Endodermal cell (in vitro differentiated cells): ENCODE measurements at regions not wholly inside any gene's neighbourhood (a gene's known extent, or its start where the extent isn't known, plus 50 kb on each side); places are given as distances from the start of the nearest gene placed in this dataset.

Source experiments
- DNase-seq: peaks from one replicate; pipeline ENCODE4 v3.0.0-alpha.2; 2017
- H3K27ac ChIP-seq: 2 replicates; pipeline ENCODE4 v1.5.1; 2013; ENCODE audit warnings: mild to moderate bottlenecking, low read depth, low read length, moderate library complexity
- H3K27me3 ChIP-seq: 2 replicates; pipeline ENCODE4 v1.6.1; 2013; ENCODE audit warnings: mild to moderate bottlenecking, low read length, moderate library complexity; ENCODE audit not compliant: insufficient read depth, control insufficient read depth, poor library complexity, severe bottlenecking
- H3K36me3 ChIP-seq: 2 replicates; pipeline ENCODE4 v1.7.0; 2013; ENCODE audit warnings: mild to moderate bottlenecking, low read length, moderate library complexity; ENCODE audit not compliant: control insufficient read depth, insufficient read depth
- H3K4me1 ChIP-seq: one replicate; pipeline ENCODE4 v1.7.0; 2013; ENCODE audit warnings: low read length; ENCODE audit not compliant: control insufficient read depth, insufficient read depth
- H3K4me3 ChIP-seq: 2 replicates; pipeline ENCODE4 v1.5.1; 2013; ENCODE audit warnings: mild to moderate bottlenecking, low read length, moderate library complexity
- H3K9ac ChIP-seq: 2 replicates; pipeline ENCODE4 v1.6.1; 2013; ENCODE audit warnings: mild to moderate bottlenecking, low read length, moderate library complexity; ENCODE audit not compliant: poor library complexity, severe bottlenecking; ENCODE audit errors: extremely low read depth
- H3K9me3 ChIP-seq: 2 replicates; pipeline ENCODE4 v1.6.1; 2013; ENCODE audit warnings: mild to moderate bottlenecking, low read length, moderate library complexity; ENCODE audit not compliant: control insufficient read depth
- H3K27ac Mint-ChIP-seq: 2 replicates; pipeline ENCODE4 v1.8.0; 2020; ENCODE audit warnings: mixed read lengths
- H3K27me3 Mint-ChIP-seq: 2 replicates; pipeline ENCODE4 v1.8.0; 2021; ENCODE audit warnings: mild to moderate bottlenecking, mixed read lengths; ENCODE audit not compliant: insufficient read depth
- H3K36me3 Mint-ChIP-seq: 2 replicates; pipeline ENCODE4 v1.8.0; 2020; ENCODE audit warnings: low read depth, mixed read lengths
- H3K4me1 Mint-ChIP-seq: 2 replicates; pipeline ENCODE4 v1.8.0; 2020; ENCODE audit warnings: mixed read lengths
- H3K4me3 Mint-ChIP-seq: 2 replicates; pipeline ENCODE4 v1.8.0; 2020; ENCODE audit warnings: mild to moderate bottlenecking, moderate library complexity, mixed read lengths
- H3K9me3 Mint-ChIP-seq: 2 replicates; pipeline ENCODE4 v1.8.0; 2020; ENCODE audit warnings: mild to moderate bottlenecking, mixed read lengths
- WGBS, 2 experiments: methylation state at CpG; one replicate each; pipeline versions ENCODE4 v1.1.5 to v1.1.7; 2013; ENCODE audit warnings: missing lambda C conversion rate in 2 of 2, mixed read lengths in 1 of 2; ENCODE audit not compliant: insufficient coverage in 1 of 2, insufficient read length in 1 of 2; 5-methylcytosine and 5-hydroxymethylcytosine counted together
- TF ChIP-seq, protein P1 (sequence below): fragments of 200-600 bp; sonication (generic); conservative IDR thresholded peaks from 2 replicates; pipeline ENCODE4 v1.5.0; 2021; ENCODE audit warnings: antibody characterized with exemption, mild to moderate bottlenecking

DNA sequence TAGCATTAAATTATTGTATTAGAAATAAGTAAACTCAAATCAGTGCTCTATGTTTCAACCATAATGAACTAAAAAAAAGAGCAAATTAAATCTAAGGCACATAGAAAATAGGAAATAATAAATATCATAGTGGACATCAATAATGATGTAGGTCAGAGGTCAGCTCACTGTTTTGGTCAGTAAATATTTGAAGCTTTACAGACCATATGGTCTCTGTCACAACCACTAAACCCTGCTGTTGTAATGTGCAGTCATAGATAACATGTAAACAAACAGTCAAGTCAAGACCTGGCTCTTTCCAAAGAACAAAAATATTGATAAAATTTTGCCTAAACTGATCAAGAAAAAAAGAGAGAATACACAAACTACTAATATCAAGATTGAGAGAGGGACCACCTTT, 615.0 kb downstream of the SH2D4B start:
- H3K36me3 ChIP-seq = no peaks in the 10 kb centered on the region
- no peak overlapping the region for H3K4me3 ChIP-seq
- H3K27ac ChIP-seq = no peak overlapping the region
- H3K4me3 Mint-ChIP-seq = no peak overlapping the region
- no peak for DNase-seq
- H3K9me3 Mint-ChIP-seq = no peaks in the 10 kb centered on the region
- no peak overlapping the region for H3K9ac ChIP-seq
- H3K9me3 ChIP-seq = no peaks in the 10 kb centered on the region
- H3K27ac Mint-ChIP-seq = no peak overlapping the region
- H3K4me1 Mint-ChIP-seq = no peaks in the 10 kb centered on the region
- no peaks in the 10 kb centered on the region for H3K27me3 ChIP-seq
- no peaks in the 10 kb centered on the region for H3K4me1 ChIP-seq
- no peaks in the 10 kb centered on the region for H3K27me3 Mint-ChIP-seq
- TF ChIP-seq, protein P1, sequence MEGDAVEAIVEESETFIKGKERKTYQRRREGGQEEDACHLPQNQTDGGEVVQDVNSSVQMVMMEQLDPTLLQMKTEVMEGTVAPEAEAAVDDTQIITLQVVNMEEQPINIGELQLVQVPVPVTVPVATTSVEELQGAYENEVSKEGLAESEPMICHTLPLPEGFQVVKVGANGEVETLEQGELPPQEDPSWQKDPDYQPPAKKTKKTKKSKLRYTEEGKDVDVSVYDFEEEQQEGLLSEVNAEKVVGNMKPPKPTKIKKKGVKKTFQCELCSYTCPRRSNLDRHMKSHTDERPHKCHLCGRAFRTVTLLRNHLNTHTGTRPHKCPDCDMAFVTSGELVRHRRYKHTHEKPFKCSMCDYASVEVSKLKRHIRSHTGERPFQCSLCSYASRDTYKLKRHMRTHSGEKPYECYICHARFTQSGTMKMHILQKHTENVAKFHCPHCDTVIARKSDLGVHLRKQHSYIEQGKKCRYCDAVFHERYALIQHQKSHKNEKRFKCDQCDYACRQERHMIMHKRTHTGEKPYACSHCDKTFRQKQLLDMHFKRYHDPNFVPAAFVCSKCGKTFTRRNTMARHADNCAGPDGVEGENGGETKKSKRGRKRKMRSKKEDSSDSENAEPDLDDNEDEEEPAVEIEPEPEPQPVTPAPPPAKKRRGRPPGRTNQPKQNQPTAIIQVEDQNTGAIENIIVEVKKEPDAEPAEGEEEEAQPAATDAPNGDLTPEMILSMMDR = no peak
- no peaks in the 10 kb centered on the region for H3K36me3 Mint-ChIP-seq

DNA sequence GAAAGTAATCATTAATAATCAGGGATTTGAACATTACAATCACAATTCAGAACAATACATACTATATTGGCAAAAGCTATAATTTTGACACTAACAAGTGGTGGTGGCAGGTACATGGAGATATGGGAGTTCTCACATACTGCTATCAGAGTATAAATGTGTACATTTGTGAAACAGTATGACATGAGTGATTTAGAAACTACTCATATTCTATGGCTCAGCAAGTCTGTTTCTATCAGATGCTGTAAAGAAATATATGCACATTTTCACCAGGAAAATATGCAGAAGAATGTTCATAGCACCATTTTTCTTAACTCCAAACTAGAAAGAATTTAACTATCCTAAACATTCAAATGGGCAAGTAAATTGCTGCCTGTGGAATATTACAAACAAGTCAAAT, 620.0 kb downstream of the SH2D4B start:
- Mint-ChIP-seq H3K4me3 (no peak overlapping the region), H3K9me3 (no peaks in the 10 kb centered on the region), H3K4me1 (no peaks in the 10 kb centered on the region), H3K27ac (no peak overlapping the region), H3K36me3 (no peaks in the 10 kb centered on the region), H3K27me3 (no peaks in the 10 kb centered on the region)
- Histone ChIP-seq H3K27ac (no peak overlapping the region), H3K27me3 (no peaks in the 10 kb centered on the region), H3K4me1 (no peaks in the 10 kb centered on the region), H3K36me3 (no peaks in the 10 kb centered on the region), H3K9ac (no peak overlapping the region), H3K9me3 (no peaks in the 10 kb centered on the region), H3K4me3 (no peak overlapping the region)
- TF ChIP-seq, protein P1 = no peak
- no peak for DNase-seq

DNA sequence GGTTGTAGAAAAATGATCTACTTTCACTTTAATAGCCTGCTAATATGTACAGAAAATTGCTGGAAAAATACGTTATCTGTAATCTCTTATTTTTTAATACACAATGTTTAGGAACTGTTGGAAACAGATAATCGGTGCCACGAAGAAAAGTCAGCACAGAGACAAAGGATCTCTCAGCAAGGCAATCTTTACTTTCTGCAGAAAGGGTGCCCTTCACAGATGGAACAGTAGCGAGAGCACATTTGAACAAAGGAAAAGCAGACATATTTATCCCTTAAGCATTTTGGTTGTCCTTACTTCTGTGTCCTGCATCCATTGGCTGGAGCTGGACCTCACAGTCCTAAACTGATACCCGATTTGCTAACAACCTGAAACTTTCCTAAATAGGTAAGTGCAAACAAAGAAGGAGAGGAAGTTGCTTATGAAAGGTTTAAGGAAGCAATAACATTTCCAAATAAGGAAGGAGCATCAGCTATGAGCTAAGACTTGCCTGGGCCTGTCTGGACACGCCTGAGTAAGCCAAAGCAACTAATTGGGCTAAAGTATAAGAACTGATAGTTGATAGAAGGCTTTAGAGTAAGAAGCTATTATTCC, 640.0 kb downstream of the SH2D4B start:
- peaks cover 39% of the 10 kb centered on the region for H3K9me3 Mint-ChIP-seq
- H3K36me3 Mint-ChIP-seq = peaks cover 10% of the 10 kb centered on the region
- Histone ChIP-seq H3K4me3 (peak overlapping the region; percentile 44), H3K9me3 (peaks cover 54% of the 10 kb centered on the region), H3K27me3 (no peaks in the 10 kb centered on the region), H3K27ac (no peak overlapping the region), H3K4me1 (peaks cover 4% of the 10 kb centered on the region), H3K36me3 (no peaks in the 10 kb centered on the region), H3K9ac (no peak overlapping the region)
- TF ChIP-seq, protein P1 = no peak
- H3K27me3 Mint-ChIP-seq = no peaks in the 10 kb centered on the region
- H3K4me3 Mint-ChIP-seq = no peak overlapping the region
- WGBS, 2 experiments = 92 to 100% methylated on average over 3 to 6 of the region's 6 CpGs
- H3K27ac Mint-ChIP-seq = no peak overlapping the region
- H3K4me1 Mint-ChIP-seq = peaks cover 5% of the 10 kb centered on the region
- DNase-seq = no peak
